ENCODE measurements at regions not wholly inside any gene's neighbourhood (a gene's known extent, or its start where the extent isn't known, plus 50 kb on each side); places are given as distances from the start of the nearest gene placed in this dataset.

- intact Hi-C loops (cut with micrococcal nuclease): loop anchor here (2.0 kb wide), 2 partner anchors 110 to 274 kb away; no protein-coding TSS in a partner anchor
- dilution Hi-C loops (cut with MboI; ENCODE audit: extremely low pct_ligation_motif_present, low sequenced_read_pairs): no loop called here
- H3K4me2 ChIP-seq (ENCODE audit: insufficient read depth, low read length): peak overlapping the region; percentile 18
Measured at GRCh38 chr5:142427015-142427364, 102.2 kb upstream of the SPRY4 start.

More at GRCh38 chr5:142427015-142427364, 102.2 kb upstream of the SPRY4 start:
- no peaks in the 10 kb centered on the region for H3K9me1 ChIP-seq (replicated peaks; ENCODE audit: control insufficient read depth, extremely low read depth, insufficient read depth, low read length)
- H3K27ac ChIP-seq (ENCODE audit: insufficient read depth, low read depth, low read length): peak overlapping the region; percentile 70
- peaks cover 40% of the 10 kb centered on the region for H3K4me1 ChIP-seq (ENCODE audit: control insufficient read depth, extremely low read depth, insufficient read depth, low read length)
- H2AFZ ChIP-seq (ENCODE audit: low read depth, low read length): no peak overlapping the region
- DNase-seq (ENCODE audit: low read depth, low spot score) (no peak), FAIRE-seq (no peak)
- no peaks in the 10 kb centered on the region for H3K27me3 ChIP-seq (ENCODE audit: control insufficient read depth in 2 of 2, insufficient read depth in 2 of 2, low read length in 2 of 2)
- H3K9me3 ChIP-seq (replicated peaks; ENCODE audit: control insufficient read depth, insufficient read depth, low read length): no peaks in the 10 kb centered on the region
- ChIA-PET CTCF (interaction anchor here (1.0 to 2.4 kb wide), 8 partner anchors 14 to 130 kb away, joined by 3 to 10 read pairs (median 4); no protein-coding TSS in a partner anchor), POLR2A (interaction anchor here (0.9 kb wide), 1 partner anchor 102 kb away, joined by 3 read pairs; the partner anchor contains the start of gene SPRY4)
- peak overlapping the region in 1 of 3 experiments; percentile 38 for H3K4me3 ChIP-seq (replicated peaks in 1 of 3; ENCODE audit: insufficient read depth in 1 of 3, low read depth in 1 of 3, low read length in 3 of 3)
- H3K9ac ChIP-seq (replicated peaks; ENCODE audit: extremely low read depth, insufficient read depth, low read length): peak overlapping the region; percentile 50
- H4K20me1 ChIP-seq (replicated peaks; ENCODE audit: control insufficient read depth, extremely low read depth, insufficient read depth, low read length): no peaks in the 10 kb centered on the region
- BruUV-seq (replicated peaks): no TSS peak
- no peaks in the 10 kb centered on the region for H3K36me3 ChIP-seq (ENCODE audit: control insufficient read depth in 2 of 2, extremely low read depth in 1 of 2, insufficient read depth in 2 of 2, low read length in 2 of 2)
- no peak for TF ChIP-seq POLR2A (IDR thresholded peaks at IDR 0.05; ENCODE audit: low read depth, low read length)
- TF ChIP-seq POLR2AphosphoS5 (IDR thresholded peaks at IDR 0.05; ENCODE audit: insufficient read depth, low read depth, low read length): no peak
- TF ChIP-seq MYC (IDR thresholded peaks at IDR 0.05; ENCODE audit: low read depth, low read length): no peak
- TF ChIP-seq FOS (IDR thresholded peaks at IDR 0.05; ENCODE audit: borderline replicate concordance, insufficient read depth, low read length): no peak
- no peak for TF ChIP-seq GATA2 (IDR thresholded peaks at IDR 0.05; ENCODE audit: insufficient read depth, insufficient read length, low read depth, low read length)
- TF ChIP-seq CTCF (IDR thresholded peaks at IDR 0.05; ENCODE audit: extremely low read depth in 1 of 2, insufficient read depth in 1 of 2, low read depth in 1 of 2, low read length in 2 of 2): no peak
- no peak for TF ChIP-seq JUN (IDR thresholded peaks at IDR 0.05; ENCODE audit: borderline replicate concordance, insufficient read depth, insufficient read length, low read depth)
- TF ChIP-seq EZH2 (IDR thresholded peaks at IDR 0.05; ENCODE audit: borderline replicate concordance, low read depth, low read length, severe bottlenecking): no peak
- no peak for TF ChIP-seq MAX (IDR thresholded peaks at IDR 0.05; ENCODE audit: insufficient read depth, insufficient read length)
- H3K79me2 ChIP-seq (ENCODE audit: control insufficient read depth, insufficient read depth, low read length): no peaks in the 10 kb centered on the region
